GM06990 (cell line): ENCODE measurements at regions not wholly inside any gene's neighbourhood (a gene's known extent, or its start where the extent isn't known, plus 50 kb on each side); places are given as distances from the start of the nearest gene placed in this dataset.
A peak's percentile ranks its signal among the peaks of the same experiment; 100 is the strongest.

Experiments
- DNase-seq: peaks from one replicate; pipeline ENCODE4 v3.0.0-alpha.2; 2011; ENCODE audit not compliant: insufficient read length; ENCODE audit errors: extremely low read depth
- H3K27me3 ChIP-seq: replicated peaks from 2 replicates; pipeline ENCODE4 v1.6.0; 2011; ENCODE audit warnings: low read length; ENCODE audit not compliant: control insufficient read depth, insufficient read depth
- H3K36me3 ChIP-seq: 2 replicates; pipeline ENCODE4 v1.5.1; 2011; ENCODE audit warnings: low read length; ENCODE audit not compliant: control insufficient read depth, insufficient read depth
- H3K4me3 ChIP-seq: replicated peaks from 2 replicates; pipeline ENCODE4 v1.5.1; 2011; ENCODE audit warnings: low read depth, mild to moderate bottlenecking, control low read depth, low read length
- TF ChIP-seq, protein P1 (sequence below): IDR thresholded peaks from 2 replicates; pipeline ENCODE4 v1.5.1; 2011; ENCODE audit warnings: low read length, control low read depth, mild to moderate bottlenecking, inconsistent platforms; ENCODE audit not compliant: insufficient read depth, poor library complexity, severe bottlenecking

DNA sequence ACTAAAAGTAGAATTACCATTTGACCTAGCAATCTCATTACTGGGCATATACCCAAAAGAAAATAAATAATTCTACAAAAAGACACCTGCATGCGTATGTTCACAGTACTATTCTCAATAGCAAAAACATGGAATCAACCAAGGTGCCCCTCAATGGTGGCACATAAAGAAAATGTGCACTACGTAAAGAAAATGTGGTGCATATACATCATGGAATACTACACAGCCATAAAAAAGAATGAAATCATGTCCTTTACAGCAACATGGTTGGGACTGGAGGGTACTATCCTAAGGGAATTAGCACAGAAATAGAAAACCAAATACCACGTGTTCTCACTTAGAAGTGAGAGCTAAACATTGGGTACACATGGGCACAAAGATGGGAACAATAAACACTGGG is 250.7 kb upstream of the TNP1 start:
- H3K36me3 ChIP-seq, result no peaks in the 10 kb centered on the region
- no peak for DNase-seq
- TF ChIP-seq, protein P1, sequence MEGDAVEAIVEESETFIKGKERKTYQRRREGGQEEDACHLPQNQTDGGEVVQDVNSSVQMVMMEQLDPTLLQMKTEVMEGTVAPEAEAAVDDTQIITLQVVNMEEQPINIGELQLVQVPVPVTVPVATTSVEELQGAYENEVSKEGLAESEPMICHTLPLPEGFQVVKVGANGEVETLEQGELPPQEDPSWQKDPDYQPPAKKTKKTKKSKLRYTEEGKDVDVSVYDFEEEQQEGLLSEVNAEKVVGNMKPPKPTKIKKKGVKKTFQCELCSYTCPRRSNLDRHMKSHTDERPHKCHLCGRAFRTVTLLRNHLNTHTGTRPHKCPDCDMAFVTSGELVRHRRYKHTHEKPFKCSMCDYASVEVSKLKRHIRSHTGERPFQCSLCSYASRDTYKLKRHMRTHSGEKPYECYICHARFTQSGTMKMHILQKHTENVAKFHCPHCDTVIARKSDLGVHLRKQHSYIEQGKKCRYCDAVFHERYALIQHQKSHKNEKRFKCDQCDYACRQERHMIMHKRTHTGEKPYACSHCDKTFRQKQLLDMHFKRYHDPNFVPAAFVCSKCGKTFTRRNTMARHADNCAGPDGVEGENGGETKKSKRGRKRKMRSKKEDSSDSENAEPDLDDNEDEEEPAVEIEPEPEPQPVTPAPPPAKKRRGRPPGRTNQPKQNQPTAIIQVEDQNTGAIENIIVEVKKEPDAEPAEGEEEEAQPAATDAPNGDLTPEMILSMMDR, result no peak
- H3K4me3 ChIP-seq, result no peak overlapping the region
- no peaks in the 10 kb centered on the region; the same call in 1 of the 2 replicates for H3K27me3 ChIP-seq

DNA sequence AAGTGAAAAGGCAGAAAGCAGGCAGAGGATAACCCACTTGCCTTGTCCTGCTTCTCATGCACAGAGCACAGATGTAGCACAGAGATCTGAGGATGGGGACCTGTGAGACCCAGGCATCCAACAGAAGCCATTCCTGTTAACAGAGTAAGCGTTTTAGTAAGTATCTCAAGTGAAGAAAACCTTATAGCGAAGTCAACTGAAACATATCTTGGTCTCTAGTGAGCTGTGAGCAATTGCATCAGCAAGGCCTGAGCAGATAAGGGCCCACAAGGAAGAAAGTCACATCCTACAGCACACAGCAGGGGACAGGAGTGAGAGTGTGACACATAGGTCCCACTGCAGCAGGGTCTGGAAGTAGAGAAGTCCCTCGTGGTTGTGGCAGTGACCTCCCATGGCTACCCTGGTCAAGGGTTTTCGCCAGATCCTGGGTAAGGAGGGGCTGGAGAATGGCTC is 248.7 kb upstream of the TNP1 start:
- TF ChIP-seq, protein P1, result no peak
- DNase-seq, result no peak
- Histone ChIP-seq H3K4me3 (no peak overlapping the region), H3K36me3 (no peaks in the 10 kb centered on the region), H3K27me3 (no peaks in the 10 kb centered on the region; the same call in 1 of the 2 replicates)

DNA sequence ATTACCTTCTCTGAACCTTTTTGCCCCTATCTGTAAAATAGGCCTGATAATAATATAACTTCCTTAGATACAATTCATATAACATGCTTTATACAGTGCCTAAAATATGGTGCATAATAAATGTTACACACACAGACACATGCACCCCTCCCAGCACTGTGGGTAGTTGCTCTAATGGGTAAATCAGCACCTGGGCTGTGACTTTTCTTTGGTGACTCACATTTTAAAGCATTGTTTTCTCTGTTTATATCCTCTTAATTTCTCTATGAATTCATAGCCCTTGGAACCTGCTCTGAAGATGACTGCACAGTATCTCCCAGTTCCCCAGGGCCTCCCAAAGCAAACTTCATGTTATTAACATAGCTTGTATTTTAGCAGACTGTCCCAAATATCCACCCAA is 248.2 kb upstream of the TNP1 start:
- Histone ChIP-seq H3K4me3 (no peak overlapping the region), H3K36me3 (no peaks in the 10 kb centered on the region), H3K27me3 (no peaks in the 10 kb centered on the region)
- DNase-seq, result no peak
- TF ChIP-seq, protein P1, result no peak

- no peak for DNase-seq
- TF ChIP-seq, protein P1, result no peak
- H3K4me3 ChIP-seq, result no peak overlapping the region
- no peaks in the 10 kb centered on the region for H3K36me3 ChIP-seq
- H3K27me3 ChIP-seq, result no peaks in the 10 kb centered on the region
Observed at GRCh38 chr2:217107480-217107879, 247.6 kb upstream of the TNP1 start.

DNA sequence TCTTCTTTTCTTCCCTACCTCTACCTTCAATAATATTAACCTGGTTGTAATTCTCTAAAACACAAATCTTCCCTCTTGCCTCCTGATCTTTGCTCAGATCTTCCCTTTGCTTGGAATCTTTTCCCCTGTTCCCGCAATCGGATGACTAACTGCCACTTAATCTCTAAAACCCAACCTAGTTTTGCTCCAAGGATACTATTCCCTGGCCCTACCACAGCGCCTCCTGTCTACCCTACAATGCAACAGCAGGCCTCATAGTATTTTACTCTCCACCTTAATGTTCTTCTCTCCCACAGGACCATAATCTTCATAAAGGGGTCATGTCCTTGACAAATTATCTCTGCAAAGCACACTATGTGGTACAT is 246.8 kb upstream of the TNP1 start:
- Histone ChIP-seq H3K4me3 (no peak overlapping the region), H3K27me3 (no peaks in the 10 kb centered on the region), H3K36me3 (no peaks in the 10 kb centered on the region)
- DNase-seq, result no peak
- TF ChIP-seq, protein P1, result peak; percentile 58
